NCI-H2196 treated with DMSO at 0.1 percent for 48 hours (cell line): ENCODE measurements at regions not wholly inside any gene's neighbourhood (a gene's known extent, or its start where the extent isn't known, plus 50 kb on each side); places are given as distances from the start of the nearest gene placed in this dataset.
"Not testable (repeated sequence)": the region's sequence is repeated elsewhere in the genome, so short reads cannot be mapped to it uniquely, and the experiment has no call there.

Experiments
- DNase-seq: peaks from one replicate; lab custom pipeline; 2025; ENCODE audit not compliant: unreplicated experiment; lab: John Stamatoyannopoulos, UW

GRCh38 chr9:117936185-117937130, 232.3 kb downstream of the TLR4 start:
- no peak for DNase-seq

- no peak for DNase-seq
Observed at GRCh38 chr9:117938086-117938485, 233.9 kb downstream of the TLR4 start.

GRCh38 chr9:117938896-117939295, 234.7 kb downstream of the TLR4 start:
- no peak for DNase-seq

- DNase-seq: not testable (repeated sequence)
Observed at GRCh38 chr9:117944750-117945149, 240.5 kb downstream of the TLR4 start.

GRCh38 chr9:117945286-117945685, 241.1 kb downstream of the TLR4 start:
- no peak for DNase-seq

- no peak for DNase-seq
Observed at GRCh38 chr9:117951127-117951526, 246.9 kb downstream of the TLR4 start.

- DNase-seq: no peak
Observed at GRCh38 chr9:117952581-117952980, 248.4 kb downstream of the TLR4 start.

- DNase-seq: peak; percentile 42
Observed at GRCh38 chr9:117957267-117957666, 253.1 kb downstream of the TLR4 start.

GRCh38 chr9:117958726-117959125, 254.5 kb downstream of the TLR4 start:
- no peak for DNase-seq

GRCh38 chr9:117963493-117964090, 259.4 kb downstream of the TLR4 start:
- DNase-seq: no peak

GRCh38 chr9:117970276-117971050, 266.3 kb downstream of the TLR4 start:
- DNase-seq: no peak

- no peak for DNase-seq
Observed at GRCh38 chr9:117974108-117974507, 269.9 kb downstream of the TLR4 start.

- DNase-seq: no peak
Observed at GRCh38 chr9:117979914-117980313, 275.7 kb downstream of the TLR4 start.

- no peak for DNase-seq
Observed at GRCh38 chr9:117987945-117988344, 283.7 kb downstream of the TLR4 start.

GRCh38 chr9:117992006-117992405, 287.8 kb downstream of the TLR4 start:
- peak; percentile 76 for DNase-seq

GRCh38 chr9:118000581-118000980, 296.4 kb downstream of the TLR4 start:
- no peak for DNase-seq

- DNase-seq: no peak
Observed at GRCh38 chr9:118003240-118003639, 299.0 kb downstream of the TLR4 start.

- no peak for DNase-seq
Observed at GRCh38 chr9:118008246-118008645, 304.0 kb downstream of the TLR4 start.

- no peak for DNase-seq
Observed at GRCh38 chr9:118009614-118010013, 305.4 kb downstream of the TLR4 start.

GRCh38 chr9:118017607-118018122, 313.5 kb downstream of the TLR4 start:
- DNase-seq: no peak

- DNase-seq: no peak
Observed at GRCh38 chr9:118023644-118024043, 319.4 kb downstream of the TLR4 start.
